ENCODE measurements at regions not wholly inside any gene's neighbourhood (a gene's known extent, or its start where the extent isn't known, plus 50 kb on each side); places are given as distances from the start of the nearest gene placed in this dataset.
A peak's percentile ranks its signal among the peaks of the same experiment; 100 is the strongest.

- no peak for DNase-seq (ENCODE audit: low read depth in 2 of 2)
- H3K27ac ChIP-seq (ENCODE audit: insufficient read depth, low read length): no peak overlapping the region
- H3K9me3 ChIP-seq (ENCODE audit: control insufficient read depth, insufficient read depth, low read depth, low read length): no peaks in the 10 kb centered on the region
- no peak overlapping the region for H3K4me3 ChIP-seq (replicated peaks in 1 of 4; ENCODE audit: control extremely low read depth in 1 of 4, insufficient read depth in 1 of 4, low read depth in 3 of 4, low read length in 4 of 4)
- H3K36me3 ChIP-seq (ENCODE audit: control insufficient read depth, insufficient read depth, low read length): no peaks in the 10 kb centered on the region
- no peak overlapping the region for H3K4me2 ChIP-seq (ENCODE audit: extremely low read depth, insufficient read depth, low read length)
- no peak overlapping the region for H2AFZ ChIP-seq (ENCODE audit: low read length)
- no peaks in the 10 kb centered on the region for H4K20me1 ChIP-seq (ENCODE audit: control insufficient read depth, extremely low read depth, insufficient read depth, low read length)
- H3K79me2 ChIP-seq (ENCODE audit: control insufficient read depth, insufficient read depth, low read length): no peaks in the 10 kb centered on the region
- no peaks in the 10 kb centered on the region for H3K4me1 ChIP-seq (ENCODE audit: control insufficient read depth, extremely low read depth, insufficient read depth, low read length)
- no peak for TF ChIP-seq CTCF (conservative IDR thresholded peaks at IDR 0.05 in 1 of 2, IDR thresholded peaks at IDR 0.05 in 1 of 2; ENCODE audit: low read depth in 1 of 2, low read length in 2 of 2)
- TF ChIP-seq EZH2 (IDR thresholded peaks at IDR 0.05; ENCODE audit: low read length, missing control alignments): no peak
- no peaks in the 10 kb centered on the region for H3K27me3 ChIP-seq (ENCODE audit: control insufficient read depth, insufficient read depth, low read length)
- no peak overlapping the region for H3K9ac ChIP-seq (ENCODE audit: insufficient read depth, low read length)
Measured at GRCh38 chr2:144822966-144823365, 303.0 kb upstream of the ZEB2 start.

- Histone ChIP-seq H3K9me3 (ENCODE audit: control insufficient read depth, insufficient read depth, low read depth, low read length) (no peaks in the 10 kb centered on the region), H2AFZ (ENCODE audit: low read length) (no peak overlapping the region), H3K79me2 (ENCODE audit: control insufficient read depth, insufficient read depth, low read length) (no peaks in the 10 kb centered on the region), H3K9ac (ENCODE audit: insufficient read depth, low read length) (no peak overlapping the region), H3K4me3 (replicated peaks in 1 of 4; ENCODE audit: control extremely low read depth in 1 of 4, insufficient read depth in 1 of 4, low read depth in 3 of 4, low read length in 4 of 4) (no peak overlapping the region), H3K27ac (ENCODE audit: insufficient read depth, low read length) (no peak overlapping the region), H3K4me1 (ENCODE audit: control insufficient read depth, extremely low read depth, insufficient read depth, low read length) (no peaks in the 10 kb centered on the region), H3K27me3 (ENCODE audit: control insufficient read depth, insufficient read depth, low read length) (no peaks in the 10 kb centered on the region), H3K4me2 (ENCODE audit: extremely low read depth, insufficient read depth, low read length) (no peak overlapping the region), H3K36me3 (ENCODE audit: control insufficient read depth, insufficient read depth, low read length) (no peaks in the 10 kb centered on the region), H4K20me1 (ENCODE audit: control insufficient read depth, extremely low read depth, insufficient read depth, low read length) (no peaks in the 10 kb centered on the region)
- TF ChIP-seq EZH2 (IDR thresholded peaks at IDR 0.05; ENCODE audit: low read length, missing control alignments) (no peak), CTCF (conservative IDR thresholded peaks at IDR 0.05 in 1 of 2, IDR thresholded peaks at IDR 0.05 in 1 of 2; ENCODE audit: low read depth in 1 of 2, low read length in 2 of 2) (no peak)
- no peak for DNase-seq (ENCODE audit: low read depth in 2 of 2)
Measured at GRCh38 chr2:144812288-144812687, 292.4 kb upstream of the ZEB2 start.

GRCh38 chr2:144801766-144802165 lies 281.8 kb upstream of the ZEB2 start:
- Histone ChIP-seq H2AFZ (ENCODE audit: low read length) (peak overlapping the region; percentile 34), H3K4me2 (ENCODE audit: extremely low read depth, insufficient read depth, low read length) (no peak overlapping the region), H3K4me1 (ENCODE audit: control insufficient read depth, extremely low read depth, insufficient read depth, low read length) (no peaks in the 10 kb centered on the region), H3K79me2 (ENCODE audit: control insufficient read depth, insufficient read depth, low read length) (no peaks in the 10 kb centered on the region), H3K27me3 (ENCODE audit: control insufficient read depth, insufficient read depth, low read length) (no peaks in the 10 kb centered on the region), H3K9ac (ENCODE audit: insufficient read depth, low read length) (no peak overlapping the region), H3K36me3 (ENCODE audit: control insufficient read depth, insufficient read depth, low read length) (no peaks in the 10 kb centered on the region), H4K20me1 (ENCODE audit: control insufficient read depth, extremely low read depth, insufficient read depth, low read length) (no peaks in the 10 kb centered on the region), H3K27ac (ENCODE audit: insufficient read depth, low read length) (no peak overlapping the region), H3K9me3 (ENCODE audit: control insufficient read depth, insufficient read depth, low read depth, low read length) (no peaks in the 10 kb centered on the region), H3K4me3 (replicated peaks in 1 of 4; ENCODE audit: control extremely low read depth in 1 of 4, insufficient read depth in 1 of 4, low read depth in 3 of 4, low read length in 4 of 4) (no peak overlapping the region)
- peak; percentile 51 to 87 for DNase-seq (ENCODE audit: low read depth in 2 of 2)
- TF ChIP-seq EZH2 (IDR thresholded peaks at IDR 0.05; ENCODE audit: low read length, missing control alignments) (no peak), CTCF (conservative IDR thresholded peaks at IDR 0.05 in 1 of 2, IDR thresholded peaks at IDR 0.05 in 1 of 2; ENCODE audit: low read depth in 1 of 2, low read length in 2 of 2) (no peak)

Measured in fibroblast of lung (primary cell).